Renal cortex interstitium (tissue), 11 donors: ENCODE measurements at regions not wholly inside any gene's neighbourhood (a gene's known extent, or its start where the extent isn't known, plus 50 kb on each side); places are given as distances from the start of the nearest gene placed in this dataset.
"Not testable (repeated sequence)": the region's sequence is repeated elsewhere in the genome, so short reads cannot be mapped to it uniquely, and the experiment has no call there.

Experiments used
- DNase-seq, 11 donors: peaks; one replicate each; pipeline ENCODE4 v3.0.0-alpha.2; 2013; ENCODE audit warnings: low read depth in 9 of 11, low spot score in 4 of 11; ENCODE audit errors: extremely low read depth in 1 of 11

GRCh38 chr7:26061678-26062603 lies 90.1 kb upstream of the NFE2L3 start:
- DNase-seq = peak in 10 of 11 donors; percentile 29 to 65 (median 50)

GRCh38 chr7:26065652-26066051 lies 86.3 kb upstream of the NFE2L3 start:
- no peak for DNase-seq

GRCh38 chr7:26066736-26067135 lies 85.3 kb upstream of the NFE2L3 start:
- no peak for DNase-seq

- DNase-seq = no peak
Observed at GRCh38 chr7:26070290-26070689, 81.7 kb upstream of the NFE2L3 start.

- no peak for DNase-seq
Observed at GRCh38 chr7:26071622-26072456, 80.2 kb upstream of the NFE2L3 start.

- DNase-seq = no peak
Observed at GRCh38 chr7:26073041-26073440, 79.0 kb upstream of the NFE2L3 start.

- DNase-seq = no peak
Observed at GRCh38 chr7:26074919-26075318, 77.1 kb upstream of the NFE2L3 start.

GRCh38 chr7:26076691-26077090 lies 75.3 kb upstream of the NFE2L3 start:
- no peak for DNase-seq

GRCh38 chr7:26078437-26079336 lies 73.3 kb upstream of the NFE2L3 start:
- peak in 4 of 11 donors; percentile 48 to 72 (median 65) for DNase-seq

- DNase-seq = no peak
Observed at GRCh38 chr7:26081638-26082037, 70.4 kb upstream of the NFE2L3 start.

- DNase-seq = peak in 3 of 11 donors; percentile 29 to 55 (median 34)
Observed at GRCh38 chr7:26083113-26083512, 68.9 kb upstream of the NFE2L3 start.

- DNase-seq = no peak
Observed at GRCh38 chr7:26084418-26084817, 67.6 kb upstream of the NFE2L3 start.

GRCh38 chr7:26085771-26086170 lies 66.2 kb upstream of the NFE2L3 start:
- no peak for DNase-seq

- DNase-seq = no peak
Observed at GRCh38 chr7:26087321-26088091, 64.5 kb upstream of the NFE2L3 start.

GRCh38 chr7:26089469-26089868 lies 62.5 kb upstream of the NFE2L3 start:
- not testable (repeated sequence) for DNase-seq

- DNase-seq = peak in 5 of 11 donors; percentile 48 to 72 (median 61)
Observed at GRCh38 chr7:26090927-26091519, 61.0 kb upstream of the NFE2L3 start.

GRCh38 chr7:26091933-26092332 lies 60.1 kb upstream of the NFE2L3 start:
- no peak for DNase-seq

- no peak for DNase-seq
Observed at GRCh38 chr7:26093023-26093422, 59.0 kb upstream of the NFE2L3 start.
